H1 (cell line): ENCODE measurements at regions not wholly inside any gene's neighbourhood (a gene's known extent, or its start where the extent isn't known, plus 50 kb on each side); places are given as distances from the start of the nearest gene placed in this dataset.

Experiments
- CTCF ChIA-PET: fragments of 300-600 bp; sonication (Branson Sonifier 250); formaldehyde crosslinking; loops from one replicate; lab custom pipeline; 2021; ENCODE audit not compliant: partially characterized antibody; lab: Charles Lee
- POLR2A ChIA-PET: fragments of 300-600 bp; sonication (Branson Sonifier 250); formaldehyde crosslinking; loops from one replicate; lab custom pipeline; 2021; ENCODE audit warnings: inconsistent platforms; ENCODE audit not compliant: partially characterized antibody; lab: Charles Lee
- DNase-seq, 2 experiments: peaks; one replicate each; pipeline versions ENCODE4 v3.0.0 to v3.0.0-alpha.2; 2010 to 2022; ENCODE audit warnings: low spot score in 2 of 2, low read depth in 1 of 2, mixed read lengths in 1 of 2
- FAIRE-seq: peaks from 2 replicates; lab custom pipeline; 2011; peaks lifted over from hg19 to GRCh38; lab: Jason Lieb, UNC
- H2AFZ ChIP-seq: 2 replicates; pipeline ENCODE4 v1.8.1; 2012; ENCODE audit warnings: low read length, inconsistent platforms
- H2AK5ac ChIP-seq: 2 replicates; pipeline ENCODE4 v1.6.1; 2013; ENCODE audit warnings: low read depth, low read length
- H2BK120ac ChIP-seq: replicated peaks from 2 replicates; pipeline ENCODE3; 2013; ENCODE audit warnings: low read depth, low read length, inconsistent platforms
- H2BK12ac ChIP-seq: 2 replicates; pipeline ENCODE4 v1.6.1; 2013; ENCODE audit warnings: low read depth, low read length
- H2BK15ac ChIP-seq: 2 replicates; pipeline ENCODE4 v1.6.1; 2013; ENCODE audit warnings: low read length
- H2BK20ac ChIP-seq: 2 replicates; pipeline ENCODE4 v1.6.1; 2013; ENCODE audit warnings: low read length
- H2BK5ac ChIP-seq: 2 replicates; pipeline ENCODE4 v1.6.1; 2013; ENCODE audit warnings: low read depth, low read length
- H3K14ac ChIP-seq: 2 replicates; pipeline ENCODE4 v1.6.1; 2013; ENCODE audit warnings: inconsistent platforms; ENCODE audit not compliant: insufficient read length
- H3K18ac ChIP-seq: 2 replicates; pipeline ENCODE4 v1.6.1; 2013; ENCODE audit warnings: low read length; ENCODE audit errors: extremely low read depth
- H3K23ac ChIP-seq: 2 replicates; pipeline ENCODE4 v1.6.1; 2013; ENCODE audit warnings: inconsistent platforms; ENCODE audit not compliant: insufficient read length
- H3K23me2 ChIP-seq: 2 replicates; pipeline ENCODE4 v1.6.1; 2013; ENCODE audit warnings: low read depth, low read length
- H3K27ac ChIP-seq: 2 replicates; pipeline ENCODE4 v1.6.1; 2011; ENCODE audit warnings: low read depth, low read length, inconsistent platforms
- H3K27me3 ChIP-seq, 4 experiments: replicated peaks in 1 of 4; 1 replicate in 1 of 4; 2 replicates in 3 of 4; pipeline versions ENCODE4 v1.6.1 to v1.8.1; 2011 to 2013; ENCODE audit warnings: low read length in 3 of 4, mild to moderate bottlenecking in 3 of 4, inconsistent platforms in 2 of 4, mixed read lengths in 2 of 4, moderate library complexity in 1 of 4; ENCODE audit not compliant: control insufficient read depth in 3 of 4, insufficient read depth in 3 of 4; ENCODE audit errors: extremely low read depth in 1 of 4
- H3K36me3 ChIP-seq, 4 experiments: 2 replicates each; pipeline versions ENCODE4 v1.6.1 to v1.8.1; 2011 to 2013; ENCODE audit warnings: mild to moderate bottlenecking in 4 of 4, low read length in 3 of 4, moderate library complexity in 2 of 4, control low read depth in 1 of 4, inconsistent platforms in 1 of 4; ENCODE audit not compliant: insufficient read depth in 4 of 4, control insufficient read depth in 2 of 4
- H3K4ac ChIP-seq: replicated peaks from 2 replicates; pipeline ENCODE3; 2013; ENCODE audit warnings: low read length, low read depth, mixed read lengths, inconsistent platforms; ENCODE audit not compliant: insufficient read length
- H3K4me1 ChIP-seq, 4 experiments: replicated peaks in 1 of 4; 1 replicate in 1 of 4; 2 replicates in 3 of 4; pipeline versions ENCODE4 v1.6.1 to v1.8.1; 2011 to 2013; ENCODE audit warnings: low read length in 3 of 4, inconsistent platforms in 2 of 4, mixed read lengths in 1 of 4; ENCODE audit not compliant: insufficient read depth in 4 of 4, control insufficient read depth in 3 of 4
- H3K4me2 ChIP-seq, 2 experiments: 2 replicates each; pipeline versions ENCODE4 v1.6.1 to v1.8.1; 2011 to 2013; ENCODE audit warnings: low read depth in 2 of 2, low read length in 2 of 2, control low read depth in 1 of 2, inconsistent platforms in 1 of 2, mild to moderate bottlenecking in 1 of 2; ENCODE audit not compliant: insufficient read depth in 1 of 2
- H3K4me3 ChIP-seq, 4 experiments: fragments of 200-600, 300-600 bp in 1 of 4; sonication (generic), shearing (Covaris generic), sonication (Bioruptor Twin) in 1 of 4; 2 replicates each; pipeline versions ENCODE4 v1.5.1 to v1.8.1; 2011 to 2016; ENCODE audit warnings: low read length in 4 of 4, low read depth in 3 of 4, control low read depth in 2 of 4, inconsistent platforms in 2 of 4, mild to moderate bottlenecking in 2 of 4, mixed read lengths in 1 of 4, moderate library complexity in 1 of 4; ENCODE audit not compliant: insufficient read depth in 2 of 4; ENCODE audit errors: extremely low read depth in 1 of 4
- H3K56ac ChIP-seq: replicated peaks from 2 replicates; pipeline ENCODE3; 2013; ENCODE audit warnings: low read depth, mild to moderate bottlenecking, mixed read lengths, low read length, inconsistent platforms; ENCODE audit not compliant: insufficient read length
- H3K79me1 ChIP-seq: 2 replicates; pipeline ENCODE4 v1.6.1; 2013; ENCODE audit warnings: low read depth, low read length, control low read depth
- H3K79me2 ChIP-seq, 2 experiments: 2 replicates each; pipeline versions ENCODE4 v1.6.1 to v1.8.1; 2012 to 2013; ENCODE audit warnings: low read length in 2 of 2, mild to moderate bottlenecking in 2 of 2, inconsistent platforms in 1 of 2; ENCODE audit not compliant: insufficient read depth in 2 of 2, control insufficient read depth in 1 of 2
- H3K9ac ChIP-seq, 4 experiments: replicated peaks in 1 of 4; 1 replicate in 1 of 4; 2 replicates in 3 of 4; pipeline versions ENCODE4 v1.6.1 to v1.8.1; 2011 to 2013; ENCODE audit warnings: low read depth in 3 of 4, low read length in 3 of 4, control low read depth in 2 of 4, mild to moderate bottlenecking in 2 of 4, moderate library complexity in 2 of 4, inconsistent platforms in 1 of 4; ENCODE audit errors: extremely low read depth in 1 of 4
- H3K9me3 ChIP-seq, 2 experiments: 2 replicates each; pipeline versions ENCODE4 v1.6.1 to v1.8.1; 2012 to 2013; ENCODE audit warnings: mild to moderate bottlenecking in 2 of 2, moderate library complexity in 2 of 2, control low read depth in 1 of 2, inconsistent platforms in 1 of 2, low read depth in 1 of 2, low read length in 1 of 2, mixed read lengths in 1 of 2; ENCODE audit not compliant: insufficient read depth in 2 of 2
- H4K20me1 ChIP-seq, 2 experiments: replicated peaks in 1 of 2; 2 replicates each; pipeline versions ENCODE3 to v1.8.1; 2011 to 2013; ENCODE audit warnings: inconsistent platforms in 2 of 2, low read length in 2 of 2, mild to moderate bottlenecking in 1 of 2; ENCODE audit not compliant: insufficient read depth in 2 of 2, control insufficient read depth in 1 of 2
- H4K5ac ChIP-seq: 2 replicates; pipeline ENCODE4 v1.6.1; 2013; ENCODE audit warnings: low read length, low read depth, mixed read lengths, inconsistent platforms; ENCODE audit not compliant: insufficient read length
- H4K8ac ChIP-seq: 2 replicates; pipeline ENCODE4 v1.8.0; 2013; ENCODE audit warnings: mild to moderate bottlenecking, moderate library complexity, low read length, inconsistent platforms; ENCODE audit not compliant: insufficient read depth; ENCODE audit errors: extremely low read depth
- H4K91ac ChIP-seq: replicated peaks from 2 replicates; pipeline ENCODE3; 2013; ENCODE audit warnings: low read length, mixed read lengths, inconsistent platforms; ENCODE audit not compliant: insufficient read length
- CBX8 ChIP-seq: fragments of 300-800, 300-1000 bp; sonication (generic); IDR thresholded peaks from 2 replicates; pipeline ENCODE4 v1.7.1; 2016; ENCODE audit warnings: low read depth, low read length, borderline replicate concordance
- CTBP2 ChIP-seq: IDR thresholded peaks from 2 replicates; pipeline ENCODE4 v1.7.0; 2011; ENCODE audit warnings: borderline replicate concordance, mild to moderate bottlenecking, moderate library complexity, mixed read lengths, low read length; ENCODE audit not compliant: insufficient read depth, insufficient read length
- EGR1 ChIP-seq: IDR thresholded peaks from 2 replicates; pipeline ENCODE4 v1.6.1; 2011; ENCODE audit warnings: low read depth, low read length, borderline replicate concordance
- RNF2 ChIP-seq: fragments of 200-900, 300-1000 bp; sonication (generic); IDR thresholded peaks from 2 replicates; pipeline ENCODE4 v1.7.1; 2016; ENCODE audit warnings: borderline replicate concordance, low read depth, mild to moderate bottlenecking, antibody characterized with exemption, low read length; ENCODE audit not compliant: poor library complexity, severe bottlenecking; ENCODE audit errors: missing control alignments
- WGBS, 2 experiments: shearing (Covaris generic) in 1 of 2; methylation state at CpG; one replicate each; pipeline versions ENCODE4 v1.1.6 to v1.1.7; 2013 to 2015; ENCODE audit warnings: low lambda C conversion rate in 2 of 2, mixed read lengths in 2 of 2, inconsistent platforms in 1 of 2, low coverage in 1 of 2, missing lambda C conversion rate in 1 of 2; ENCODE audit not compliant: insufficient replicate concordance in 2 of 2, insufficient coverage in 1 of 2, insufficient read length in 1 of 2; ENCODE audit errors: extremely low coverage in 1 of 2, missing lambda C conversion rate in 1 of 2; 5-methylcytosine and 5-hydroxymethylcytosine counted together

- no peak overlapping the region for H4K91ac ChIP-seq
- no peaks in the 10 kb centered on the region for H3K36me3 ChIP-seq
- no peak overlapping the region for H3K18ac ChIP-seq
- POLR2A ChIA-PET: no interaction called here
- no peak overlapping the region for H2BK20ac ChIP-seq
- H3K9ac ChIP-seq: no peak overlapping the region
- H4K5ac ChIP-seq: no peak overlapping the region
- no peaks in the 10 kb centered on the region for H3K23me2 ChIP-seq
- no peak overlapping the region for H2BK12ac ChIP-seq
- H3K79me1 ChIP-seq: no peaks in the 10 kb centered on the region
- H3K56ac ChIP-seq: no peak overlapping the region
- no peak overlapping the region for H3K27ac ChIP-seq
- no peak overlapping the region for H3K4me2 ChIP-seq
- H2BK15ac ChIP-seq: no peak overlapping the region
- no peak overlapping the region for H4K8ac ChIP-seq
- H2AFZ ChIP-seq: no peak overlapping the region
- no peaks in the 10 kb centered on the region for H3K79me2 ChIP-seq
- TF ChIP-seq EGR1: no peak
- no peak for TF ChIP-seq RNF2
- TF ChIP-seq CBX8: no peak
- no peak for TF ChIP-seq CTBP2
- H3K9me3 ChIP-seq: peaks cover 2 to 8% of the 10 kb centered on the region in 2 experiments; a peak in 2 of 4 replicates
- no peak overlapping the region for H3K14ac ChIP-seq
- no peak overlapping the region for H2BK120ac ChIP-seq
- H3K4me3 ChIP-seq: no peak overlapping the region
- DNase-seq: no peak
- CTCF ChIA-PET: no interaction called here
- H2BK5ac ChIP-seq: no peak overlapping the region
- no peak overlapping the region for H2AK5ac ChIP-seq
- no peak overlapping the region for H3K23ac ChIP-seq
- no peaks in the 10 kb centered on the region for H3K4me1 ChIP-seq
- no peak overlapping the region for H3K4ac ChIP-seq
- WGBS, 2 experiments: 38% methylated on average over 1 of the region's 1 CpG; no CpG with 5 or more reads in 1 of the 2 experiments
- H3K27me3 ChIP-seq: no peaks in the 10 kb centered on the region
- no peak for FAIRE-seq
- no peaks in the 10 kb centered on the region for H4K20me1 ChIP-seq
Observed at GRCh38 chr5:26805076-26805475, 233.3 kb downstream of the CDH9 start.
